NCI-H1417 (cell line): ENCODE measurements at regions not wholly inside any gene's neighbourhood (a gene's known extent, or its start where the extent isn't known, plus 50 kb on each side); places are given as distances from the start of the nearest gene placed in this dataset.

Experiments used
- DNase-seq, 3 experiments: peaks; one replicate each; lab custom pipeline; 2025; lab: John Stamatoyannopoulos, UW

GRCh38 chr5:61904730-61905129 is 401.3 kb upstream of the KIF2A start:
- no peak for DNase-seq

- DNase-seq = no peak
Measured at GRCh38 chr5:61905613-61906012, 400.4 kb upstream of the KIF2A start.

- DNase-seq = no peak
Measured at GRCh38 chr5:61906820-61907219, 399.2 kb upstream of the KIF2A start.

- DNase-seq = no peak
Measured at GRCh38 chr5:61907995-61908394, 398.0 kb upstream of the KIF2A start.

- no peak for DNase-seq
Measured at GRCh38 chr5:61910771-61911170, 395.2 kb upstream of the KIF2A start.

- no peak for DNase-seq
Measured at GRCh38 chr5:61912559-61912958, 393.4 kb upstream of the KIF2A start.

GRCh38 chr5:61915646-61916045 is 390.4 kb upstream of the KIF2A start:
- DNase-seq = no peak

- no peak for DNase-seq
Measured at GRCh38 chr5:61916621-61917620, 389.1 kb upstream of the KIF2A start.

- DNase-seq = peak in 1 of 3 experiments; percentile 22
Measured at GRCh38 chr5:61918611-61919010, 387.4 kb upstream of the KIF2A start.

- DNase-seq = peak; percentile 29 to 91 (median 59)
Measured at GRCh38 chr5:61919920-61920319, 386.1 kb upstream of the KIF2A start.

GRCh38 chr5:61924251-61924650 is 381.8 kb upstream of the KIF2A start:
- DNase-seq = no peak

- no peak for DNase-seq
Measured at GRCh38 chr5:61926911-61927310, 379.1 kb upstream of the KIF2A start.

GRCh38 chr5:61931236-61931635 is 374.8 kb upstream of the KIF2A start:
- DNase-seq = no peak

- peak; percentile 52 to 88 (median 81) for DNase-seq
Measured at GRCh38 chr5:61933787-61934626, 372.0 kb upstream of the KIF2A start.

- DNase-seq = no peak
Measured at GRCh38 chr5:61941637-61942036, 364.4 kb upstream of the KIF2A start.

GRCh38 chr5:61942462-61943049 is 363.4 kb upstream of the KIF2A start:
- DNase-seq = no peak

- DNase-seq = no peak
Measured at GRCh38 chr5:61943713-61944112, 362.3 kb upstream of the KIF2A start.

GRCh38 chr5:61948151-61948550 is 357.9 kb upstream of the KIF2A start:
- no peak for DNase-seq

GRCh38 chr5:61949054-61949678 is 356.8 kb upstream of the KIF2A start:
- no peak for DNase-seq

GRCh38 chr5:61949679-61950435 is 356.1 kb upstream of the KIF2A start:
- DNase-seq = no peak

GRCh38 chr5:61951295-61951694 is 354.7 kb upstream of the KIF2A start:
- DNase-seq = no peak
